ENCODE measurements at regions not wholly inside any gene's neighbourhood (a gene's known extent, or its start where the extent isn't known, plus 50 kb on each side); places are given as distances from the start of the nearest gene placed in this dataset.

DNA sequence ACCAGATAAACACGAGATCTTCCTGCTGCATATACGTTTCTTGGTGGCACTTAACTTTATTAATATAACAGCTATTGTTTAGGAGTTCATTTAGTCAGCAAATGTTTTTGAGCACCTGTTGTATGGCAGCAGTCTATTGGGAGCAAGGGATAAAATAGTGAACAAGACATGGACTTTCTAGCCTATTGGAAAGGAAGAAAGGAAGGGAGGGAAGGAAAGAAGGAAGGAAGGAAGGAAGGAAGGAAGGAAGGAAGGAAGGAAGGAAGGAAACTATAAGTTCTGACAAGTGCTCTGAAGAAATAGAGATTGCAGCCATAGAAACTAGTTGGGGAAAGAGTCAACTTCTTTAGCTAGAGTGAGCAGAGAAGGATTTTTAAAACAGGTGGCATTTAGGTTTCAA is 149.1 kb upstream of the STARD13 start:
- Histone ChIP-seq H2BK120ac (ENCODE audit: low read depth, low read length) (no peak overlapping the region), H3K36me3 (ENCODE audit: control insufficient read depth, insufficient read depth, low read length) (no peaks in the 10 kb centered on the region), H3K9ac (ENCODE audit: low read length) (no peak overlapping the region), H4K8ac (ENCODE audit: low read depth, low read length) (no peak overlapping the region), H3K23ac (ENCODE audit: low read length) (no peak overlapping the region), H3K79me2 (ENCODE audit: control insufficient read depth, insufficient read depth, low read length) (no peaks in the 10 kb centered on the region), H3K4me3 (ENCODE audit: low read length) (no peak overlapping the region), H3K4me1 (ENCODE audit: control insufficient read depth, low read depth, low read length) (no peaks in the 10 kb centered on the region), H3K79me1 (ENCODE audit: low read length) (no peaks in the 10 kb centered on the region), H2BK5ac (ENCODE audit: low read length) (no peak overlapping the region), H3K27me3 (ENCODE audit: insufficient read depth, low read length, poor library complexity) (no peaks in the 10 kb centered on the region), H3K4ac (ENCODE audit: low read depth, low read length) (no peak overlapping the region), H3K4me2 (ENCODE audit: low read length) (no peak overlapping the region), H3K56ac (ENCODE audit: low read length) (no peak overlapping the region), H2BK15ac (replicated peaks; ENCODE audit: low read depth) (no peak overlapping the region), H3K27ac (ENCODE audit: low read depth, low read length) (no peak overlapping the region), H3K18ac (ENCODE audit: low read length) (no peak overlapping the region), H2AK5ac (ENCODE audit: low read length) (no peak overlapping the region), H4K5ac (ENCODE audit: low read length) (no peak overlapping the region)
- no peak for DNase-seq
- WGBS (ENCODE audit: extremely low coverage, insufficient coverage, low lambda C conversion rate), result no CpG with 5 or more reads among the region's 2 CpGs

DNA sequence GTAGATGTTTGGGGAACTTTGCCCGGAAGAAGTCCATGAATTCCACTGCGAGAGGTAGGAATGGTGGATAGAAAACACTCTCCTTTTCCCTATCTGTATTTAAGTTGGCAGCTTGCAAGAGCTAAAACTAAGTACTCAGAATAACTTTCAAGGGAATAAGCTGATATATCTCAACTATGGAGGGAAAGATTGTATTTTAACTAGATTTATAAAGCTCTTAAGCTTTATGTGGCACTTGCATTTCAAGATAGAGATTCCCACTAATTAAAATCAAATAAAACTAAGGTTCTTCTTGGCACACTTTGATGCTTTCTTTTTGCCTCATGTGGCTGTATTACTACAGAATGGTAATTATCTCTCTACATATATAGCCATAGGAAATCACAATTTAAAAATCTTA is 149.7 kb upstream of the STARD13 start:
- H3K9ac ChIP-seq (ENCODE audit: low read length), result no peak overlapping the region
- H3K4me1 ChIP-seq (ENCODE audit: control insufficient read depth, low read depth, low read length), result no peaks in the 10 kb centered on the region
- no peak overlapping the region for H2AK5ac ChIP-seq (ENCODE audit: low read length)
- no peak overlapping the region for H3K18ac ChIP-seq (ENCODE audit: low read length)
- DNase-seq, result no peak
- H4K8ac ChIP-seq (ENCODE audit: low read depth, low read length), result no peak overlapping the region
- no peaks in the 10 kb centered on the region for H3K79me2 ChIP-seq (ENCODE audit: control insufficient read depth, insufficient read depth, low read length)
- no peak overlapping the region for H3K4ac ChIP-seq (ENCODE audit: low read depth, low read length)
- H3K4me2 ChIP-seq (ENCODE audit: low read length), result no peak overlapping the region
- WGBS (ENCODE audit: extremely low coverage, insufficient coverage, low lambda C conversion rate), result no CpG with 5 or more reads among the region's 2 CpGs
- H3K79me1 ChIP-seq (ENCODE audit: low read length), result no peaks in the 10 kb centered on the region
- H2BK15ac ChIP-seq (replicated peaks; ENCODE audit: low read depth), result no peak overlapping the region
- H4K5ac ChIP-seq (ENCODE audit: low read length), result no peak overlapping the region
- no peaks in the 10 kb centered on the region for H3K27me3 ChIP-seq (ENCODE audit: insufficient read depth, low read length, poor library complexity)
- no peak overlapping the region for H3K4me3 ChIP-seq (ENCODE audit: low read length)
- H3K23ac ChIP-seq (ENCODE audit: low read length), result no peak overlapping the region
- no peak overlapping the region for H3K27ac ChIP-seq (ENCODE audit: low read depth, low read length)
- H2BK120ac ChIP-seq (ENCODE audit: low read depth, low read length), result no peak overlapping the region
- H3K36me3 ChIP-seq (ENCODE audit: control insufficient read depth, insufficient read depth, low read length), result no peaks in the 10 kb centered on the region
- H3K56ac ChIP-seq (ENCODE audit: low read length), result no peak overlapping the region
- no peak overlapping the region for H2BK5ac ChIP-seq (ENCODE audit: low read length)

DNA sequence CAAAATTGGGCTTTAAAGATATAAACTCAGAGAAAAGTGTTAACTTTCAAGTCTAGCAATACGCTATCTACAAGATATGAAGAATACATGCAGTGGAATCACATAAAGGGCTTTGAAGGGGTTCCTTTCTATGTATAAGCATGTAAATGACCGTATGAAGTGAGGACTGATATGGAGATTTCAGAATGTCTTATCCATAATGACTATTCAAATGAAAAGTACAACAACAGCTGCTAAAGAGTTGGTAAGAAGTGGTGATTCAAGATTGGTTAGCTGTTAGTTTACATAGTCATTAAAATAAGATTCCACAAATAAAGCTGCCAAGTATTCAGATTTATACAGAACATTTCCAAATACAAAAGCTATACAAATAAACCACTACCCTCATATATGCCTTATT is 153.4 kb upstream of the STARD13 start:
- no CpG with 5 or more reads among the region's 2 CpGs for WGBS (ENCODE audit: extremely low coverage, insufficient coverage, low lambda C conversion rate)
- Histone ChIP-seq H2BK5ac (ENCODE audit: low read length) (no peak overlapping the region), H3K23ac (ENCODE audit: low read length) (no peak overlapping the region), H3K79me1 (ENCODE audit: low read length) (no peaks in the 10 kb centered on the region), H3K36me3 (ENCODE audit: control insufficient read depth, insufficient read depth, low read length) (no peaks in the 10 kb centered on the region), H4K8ac (ENCODE audit: low read depth, low read length) (no peak overlapping the region), H3K9ac (ENCODE audit: low read length) (no peak overlapping the region), H3K4me2 (ENCODE audit: low read length) (no peak overlapping the region), H2AK5ac (ENCODE audit: low read length) (no peak overlapping the region), H3K27me3 (ENCODE audit: insufficient read depth, low read length, poor library complexity) (no peaks in the 10 kb centered on the region), H3K18ac (ENCODE audit: low read length) (no peak overlapping the region), H3K56ac (ENCODE audit: low read length) (no peak overlapping the region), H3K4me3 (ENCODE audit: low read length) (no peak overlapping the region), H2BK120ac (ENCODE audit: low read depth, low read length) (no peak overlapping the region), H4K5ac (ENCODE audit: low read length) (no peak overlapping the region), H2BK15ac (replicated peaks; ENCODE audit: low read depth) (no peak overlapping the region), H3K4me1 (ENCODE audit: control insufficient read depth, low read depth, low read length) (no peaks in the 10 kb centered on the region), H3K4ac (ENCODE audit: low read depth, low read length) (no peak overlapping the region), H3K79me2 (ENCODE audit: control insufficient read depth, insufficient read depth, low read length) (no peaks in the 10 kb centered on the region), H3K27ac (ENCODE audit: low read depth, low read length) (no peak overlapping the region)
- no peak for DNase-seq

DNA sequence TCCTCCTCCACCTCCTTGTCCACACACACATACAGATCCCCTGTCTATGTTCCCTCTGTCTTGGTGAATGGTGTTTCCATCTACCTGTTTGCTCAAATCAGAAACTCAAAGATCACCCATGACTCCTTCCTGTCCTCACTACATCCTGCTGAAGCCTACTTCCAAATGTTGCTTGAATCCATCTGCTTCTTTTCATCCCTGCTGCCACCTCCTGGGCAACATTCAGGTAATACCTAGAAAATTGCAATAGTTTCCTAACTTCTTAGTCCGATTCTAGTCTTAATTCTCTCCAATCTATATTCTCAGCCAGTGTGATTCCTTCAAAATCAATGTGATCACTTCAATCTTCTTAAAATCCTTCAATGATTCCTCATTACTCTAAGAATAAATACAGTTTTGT is 155.5 kb upstream of the STARD13 start:
- no peak overlapping the region for H3K23ac ChIP-seq (ENCODE audit: low read length)
- no peak overlapping the region for H3K4ac ChIP-seq (ENCODE audit: low read depth, low read length)
- peak; percentile 76 for DNase-seq
- no peak overlapping the region for H4K8ac ChIP-seq (ENCODE audit: low read depth, low read length)
- H3K18ac ChIP-seq (ENCODE audit: low read length), result no peak overlapping the region
- H3K27ac ChIP-seq (ENCODE audit: low read depth, low read length), result no peak overlapping the region
- WGBS (ENCODE audit: extremely low coverage, insufficient coverage, low lambda C conversion rate), result no CpG with 5 or more reads among the region's 1 CpG
- H2BK15ac ChIP-seq (replicated peaks; ENCODE audit: low read depth), result no peak overlapping the region
- H3K27me3 ChIP-seq (ENCODE audit: insufficient read depth, low read length, poor library complexity), result no peaks in the 10 kb centered on the region
- H2AK5ac ChIP-seq (ENCODE audit: low read length), result no peak overlapping the region
- H3K79me2 ChIP-seq (ENCODE audit: control insufficient read depth, insufficient read depth, low read length), result no peaks in the 10 kb centered on the region
- no peak overlapping the region for H3K4me3 ChIP-seq (ENCODE audit: low read length)
- no peak overlapping the region for H2BK5ac ChIP-seq (ENCODE audit: low read length)
- no peak overlapping the region for H3K4me2 ChIP-seq (ENCODE audit: low read length)
- H3K56ac ChIP-seq (ENCODE audit: low read length), result peak overlapping the region; percentile 42
- H3K4me1 ChIP-seq (ENCODE audit: control insufficient read depth, low read depth, low read length), result no peaks in the 10 kb centered on the region
- no peaks in the 10 kb centered on the region for H3K79me1 ChIP-seq (ENCODE audit: low read length)
- H2BK120ac ChIP-seq (ENCODE audit: low read depth, low read length), result no peak overlapping the region
- no peak overlapping the region for H4K5ac ChIP-seq (ENCODE audit: low read length)
- no peaks in the 10 kb centered on the region for H3K36me3 ChIP-seq (ENCODE audit: control insufficient read depth, insufficient read depth, low read length)
- H3K9ac ChIP-seq (ENCODE audit: low read length), result no peak overlapping the region

DNA sequence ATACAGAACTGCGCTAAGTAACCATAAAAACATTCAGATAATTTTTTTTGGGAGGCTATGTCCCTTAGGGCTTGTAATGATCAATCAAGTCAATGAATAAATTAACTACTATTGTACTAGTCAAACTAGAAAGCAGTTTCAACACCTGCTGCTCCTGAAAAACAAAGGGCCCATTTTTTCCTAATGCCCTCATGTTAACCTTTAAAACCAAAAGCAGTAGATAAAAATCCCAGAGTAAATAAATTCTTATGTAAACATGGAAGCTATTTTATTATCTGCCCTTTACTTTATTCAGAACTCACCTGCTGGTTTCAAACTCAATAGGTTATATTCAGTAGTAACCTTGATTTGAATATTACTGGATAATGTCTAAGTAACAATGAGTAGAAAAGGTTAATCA is 159.5 kb upstream of the STARD13 start:
- Histone ChIP-seq H3K4me3 (ENCODE audit: low read length) (no peak overlapping the region), H2AK5ac (ENCODE audit: low read length) (no peak overlapping the region), H3K23ac (ENCODE audit: low read length) (no peak overlapping the region), H3K18ac (ENCODE audit: low read length) (no peak overlapping the region), H3K27me3 (ENCODE audit: insufficient read depth, low read length, poor library complexity) (no peaks in the 10 kb centered on the region), H4K8ac (ENCODE audit: low read depth, low read length) (no peak overlapping the region), H3K56ac (ENCODE audit: low read length) (no peak overlapping the region), H4K5ac (ENCODE audit: low read length) (no peak overlapping the region), H2BK5ac (ENCODE audit: low read length) (no peak overlapping the region), H3K27ac (ENCODE audit: low read depth, low read length) (no peak overlapping the region), H3K9ac (ENCODE audit: low read length) (no peak overlapping the region), H2BK120ac (ENCODE audit: low read depth, low read length) (no peak overlapping the region), H3K79me2 (ENCODE audit: control insufficient read depth, insufficient read depth, low read length) (no peaks in the 10 kb centered on the region), H3K4me1 (ENCODE audit: control insufficient read depth, low read depth, low read length) (no peaks in the 10 kb centered on the region), H3K79me1 (ENCODE audit: low read length) (no peaks in the 10 kb centered on the region), H3K36me3 (ENCODE audit: control insufficient read depth, insufficient read depth, low read length) (no peaks in the 10 kb centered on the region), H2BK15ac (replicated peaks; ENCODE audit: low read depth) (no peak overlapping the region), H3K4ac (ENCODE audit: low read depth, low read length) (no peak overlapping the region), H3K4me2 (ENCODE audit: low read length) (no peak overlapping the region)
- no CpG with 5 or more reads among the region's 1 CpG for WGBS (ENCODE audit: extremely low coverage, insufficient coverage, low lambda C conversion rate)
- no peak for DNase-seq

DNA sequence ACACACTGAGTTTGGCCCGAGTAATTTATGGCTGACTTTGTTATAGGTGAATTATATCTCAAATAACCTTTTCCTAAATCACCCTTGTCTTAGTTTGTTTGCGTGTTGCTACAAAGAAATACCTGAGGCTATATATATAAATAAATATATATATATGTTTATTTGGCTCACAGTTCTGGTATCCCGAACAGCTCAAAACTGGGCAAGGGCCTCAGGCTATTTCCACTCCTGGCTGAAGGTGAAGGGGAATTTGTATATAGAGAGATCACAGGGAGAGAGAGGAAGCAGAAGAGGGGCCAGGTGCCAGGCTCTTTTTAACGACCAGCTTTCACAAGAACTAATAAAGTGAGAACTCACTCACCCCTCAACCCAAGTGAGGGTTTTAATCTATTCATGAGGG is 159.9 kb upstream of the STARD13 start:
- H3K4ac ChIP-seq (ENCODE audit: low read depth, low read length), result no peak overlapping the region
- H3K4me1 ChIP-seq (ENCODE audit: control insufficient read depth, low read depth, low read length), result no peaks in the 10 kb centered on the region
- H3K23ac ChIP-seq (ENCODE audit: low read length), result no peak overlapping the region
- H3K4me3 ChIP-seq (ENCODE audit: low read length), result no peak overlapping the region
- DNase-seq, result no peak
- no peak overlapping the region for H3K27ac ChIP-seq (ENCODE audit: low read depth, low read length)
- H3K79me1 ChIP-seq (ENCODE audit: low read length), result no peaks in the 10 kb centered on the region
- no peaks in the 10 kb centered on the region for H3K79me2 ChIP-seq (ENCODE audit: control insufficient read depth, insufficient read depth, low read length)
- no peaks in the 10 kb centered on the region for H3K36me3 ChIP-seq (ENCODE audit: control insufficient read depth, insufficient read depth, low read length)
- no peaks in the 10 kb centered on the region for H3K27me3 ChIP-seq (ENCODE audit: insufficient read depth, low read length, poor library complexity)
- no peak overlapping the region for H2BK5ac ChIP-seq (ENCODE audit: low read length)
- no peak overlapping the region for H3K4me2 ChIP-seq (ENCODE audit: low read length)
- H3K9ac ChIP-seq (ENCODE audit: low read length), result no peak overlapping the region
- H4K8ac ChIP-seq (ENCODE audit: low read depth, low read length), result no peak overlapping the region
- no peak overlapping the region for H4K5ac ChIP-seq (ENCODE audit: low read length)
- no peak overlapping the region for H3K56ac ChIP-seq (ENCODE audit: low read length)
- no peak overlapping the region for H2BK120ac ChIP-seq (ENCODE audit: low read depth, low read length)
- no peak overlapping the region for H2BK15ac ChIP-seq (replicated peaks; ENCODE audit: low read depth)
- no peak overlapping the region for H2AK5ac ChIP-seq (ENCODE audit: low read length)
- no peak overlapping the region for H3K18ac ChIP-seq (ENCODE audit: low read length)
- no CpG with 5 or more reads among the region's 4 CpGs for WGBS (ENCODE audit: extremely low coverage, insufficient coverage, low lambda C conversion rate)
